SK-N-SH treated with all-trans-retinoic acid at 6 μM for 48 hours (cell line): ENCODE measurements at regions not wholly inside any gene's neighbourhood (a gene's known extent, or its start where the extent isn't known, plus 50 kb on each side); places are given as distances from the start of the nearest gene placed in this dataset.

Experiments
- ATAC-seq: fragments of 200-7000 bp; cut with Tn5 transposase; 3 replicates; pipeline ENCODE4 v1.9.1; 2020; ENCODE audit warnings: mild to moderate bottlenecking, moderate library complexity
- ARNTL ChIP-seq: fragments of 450-650 bp; formaldehyde crosslinking; IDR thresholded peaks from 2 replicates; pipeline ENCODE4 v1.5.0; 2020; ENCODE audit warnings: low read depth, mild to moderate bottlenecking, moderate library complexity, borderline replicate concordance
- BACH2 ChIP-seq: fragments of 250-450 bp; sonication (Bioruptor Pico); IDR thresholded peaks from 2 replicates; pipeline ENCODE4 v1.9.0; 2021; ENCODE audit warnings: mild to moderate bottlenecking, borderline replicate concordance
- CSDC2 ChIP-seq: fragments of 250-450 bp; sonication (Bioruptor Pico); IDR thresholded peaks from 2 replicates; pipeline ENCODE4 v1.5.0; 2020; ENCODE audit warnings: mild to moderate bottlenecking, moderate library complexity
- ESRRG ChIP-seq: fragments of 250-450 bp; sonication (Bioruptor Pico); IDR thresholded peaks from 2 replicates; pipeline ENCODE4 v1.6.1; 2021; ENCODE audit warnings: mild to moderate bottlenecking
- GLIS3 ChIP-seq: fragments of 250-450 bp; sonication (Bioruptor Pico); IDR thresholded peaks from 2 replicates; pipeline ENCODE4 v1.5.0; 2020; ENCODE audit warnings: mild to moderate bottlenecking, moderate library complexity
- ISL1 ChIP-seq: fragments of 250-450 bp; sonication (Bioruptor Pico); IDR thresholded peaks from 2 replicates; pipeline ENCODE4 v2.1.2; 2022; ENCODE audit warnings: mild to moderate bottlenecking, moderate library complexity
- OSR1 ChIP-seq: fragments of 250-450 bp; sonication (Bioruptor Pico); IDR thresholded peaks from 2 replicates; pipeline ENCODE4 v1.8.0; 2022; ENCODE audit warnings: moderate library complexity, mild to moderate bottlenecking, inconsistent platforms
- POU6F1 ChIP-seq: fragments of 250-450 bp; sonication (Bioruptor Pico); IDR thresholded peaks from 2 replicates; pipeline ENCODE4 v1.8.0; 2021; ENCODE audit warnings: low read depth, mild to moderate bottlenecking, moderate library complexity, borderline replicate concordance
- PPARA ChIP-seq: fragments of 250-450 bp; sonication (Bioruptor Pico); IDR thresholded peaks from 2 replicates; pipeline ENCODE4 v1.5.0; 2020; ENCODE audit warnings: mild to moderate bottlenecking, borderline replicate concordance
- RARB ChIP-seq: fragments of 250-450 bp; sonication (Bioruptor Pico); IDR thresholded peaks from 2 replicates; pipeline ENCODE4 v1.8.0; 2021; ENCODE audit warnings: mild to moderate bottlenecking, moderate library complexity
- SNAI2 ChIP-seq: fragments of 250-450 bp; sonication (Bioruptor Pico); IDR thresholded peaks from 2 replicates; pipeline ENCODE4 v1.5.0; 2020; ENCODE audit warnings: mild to moderate bottlenecking, moderate library complexity
- TCF4 ChIP-seq: fragments of 250-450 bp; sonication (Bioruptor Pico); IDR thresholded peaks from 2 replicates; pipeline ENCODE4 v1.8.0; 2021; ENCODE audit warnings: mild to moderate bottlenecking, moderate library complexity, borderline replicate concordance
- TOX ChIP-seq: fragments of 250-450 bp; sonication (Bioruptor Pico); IDR thresholded peaks from 2 replicates; pipeline ENCODE4 v1.8.0; 2021; ENCODE audit warnings: mild to moderate bottlenecking, moderate library complexity, borderline replicate concordance
- TSHZ2 ChIP-seq: fragments of 250-450 bp; sonication (Bioruptor Pico); IDR thresholded peaks from 2 replicates; pipeline ENCODE4 v1.5.0; 2020; ENCODE audit warnings: mild to moderate bottlenecking, moderate library complexity
- ZC3H10 ChIP-seq: fragments of 250-450 bp; sonication (Bioruptor Pico); IDR thresholded peaks from 2 replicates; pipeline ENCODE4 v1.5.1; 2021; ENCODE audit warnings: mild to moderate bottlenecking, moderate library complexity
- ZFP3 ChIP-seq: fragments of 250-450 bp; sonication (Bioruptor Pico); IDR thresholded peaks from 2 replicates; pipeline ENCODE4 v1.5.0; 2020; ENCODE audit warnings: mild to moderate bottlenecking, moderate library complexity
- ZFP30 ChIP-seq: fragments of 450-650 bp; formaldehyde crosslinking; IDR thresholded peaks from 2 replicates; pipeline ENCODE4 v1.5.0; 2022; ENCODE audit warnings: mild to moderate bottlenecking, moderate library complexity
- ZNF565 ChIP-seq: fragments of 450-650 bp; formaldehyde crosslinking; conservative IDR thresholded peaks from 2 replicates; pipeline ENCODE4 v1.5.0; 2020; ENCODE audit warnings: low read depth, mild to moderate bottlenecking, moderate library complexity
- ZNF8 ChIP-seq: fragments of 450-650 bp; formaldehyde crosslinking; IDR thresholded peaks from 2 replicates; pipeline ENCODE4 v1.5.0; 2020; ENCODE audit warnings: mild to moderate bottlenecking, moderate library complexity
- TF ChIP-seq, protein P1 (sequence below): fragments of 250-450 bp; sonication (Bioruptor Pico); IDR thresholded peaks from 2 replicates; pipeline ENCODE4 v1.5.1; 2021; ENCODE audit warnings: mild to moderate bottlenecking, moderate library complexity
- TF ChIP-seq, protein P2 (sequence below): fragments of 250-450 bp; sonication (Bioruptor Pico); IDR thresholded peaks from 2 replicates; pipeline ENCODE4 v1.5.1; 2020; ENCODE audit warnings: low read depth, mild to moderate bottlenecking, moderate library complexity
- TF ChIP-seq, protein P3 (sequence below): fragments of 250-450 bp; sonication (Bioruptor Pico); IDR thresholded peaks from 2 replicates; pipeline ENCODE4 v1.8.0; 2020; ENCODE audit warnings: mild to moderate bottlenecking, moderate library complexity, borderline replicate concordance

GRCh38 chr4:185862340-185862739 lies 50.3 kb upstream of the SORBS2 start:
- no peak for ATAC-seq
- TF ChIP-seq ISL1: no peak
- no peak for TF ChIP-seq ZNF8 (CRISPR knock-in tag)
- TF ChIP-seq SNAI2 (CRISPR knock-in tag): no peak
- no peak for TF ChIP-seq CSDC2
- TF ChIP-seq TCF4 (CRISPR knock-in tag): no peak
- no peak for TF ChIP-seq ZFP30 (CRISPR knock-in tag)
- TF ChIP-seq ARNTL (CRISPR knock-in tag): no peak
- TF ChIP-seq, protein P1, sequence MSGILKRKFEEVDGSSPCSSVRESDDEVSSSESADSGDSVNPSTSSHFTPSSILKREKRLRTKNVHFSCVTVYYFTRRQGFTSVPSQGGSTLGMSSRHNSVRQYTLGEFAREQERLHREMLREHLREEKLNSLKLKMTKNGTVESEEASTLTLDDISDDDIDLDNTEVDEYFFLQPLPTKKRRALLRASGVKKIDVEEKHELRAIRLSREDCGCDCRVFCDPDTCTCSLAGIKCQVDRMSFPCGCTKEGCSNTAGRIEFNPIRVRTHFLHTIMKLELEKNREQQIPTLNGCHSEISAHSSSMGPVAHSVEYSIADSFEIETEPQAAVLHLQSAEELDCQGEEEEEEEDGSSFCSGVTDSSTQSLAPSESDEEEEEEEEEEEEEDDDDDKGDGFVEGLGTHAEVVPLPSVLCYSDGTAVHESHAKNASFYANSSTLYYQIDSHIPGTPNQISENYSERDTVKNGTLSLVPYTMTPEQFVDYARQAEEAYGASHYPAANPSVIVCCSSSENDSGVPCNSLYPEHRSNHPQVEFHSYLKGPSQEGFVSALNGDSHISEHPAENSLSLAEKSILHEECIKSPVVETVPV (CRISPR knock-in tag): no peak
- no peak for TF ChIP-seq TOX
- TF ChIP-seq, protein P2, sequence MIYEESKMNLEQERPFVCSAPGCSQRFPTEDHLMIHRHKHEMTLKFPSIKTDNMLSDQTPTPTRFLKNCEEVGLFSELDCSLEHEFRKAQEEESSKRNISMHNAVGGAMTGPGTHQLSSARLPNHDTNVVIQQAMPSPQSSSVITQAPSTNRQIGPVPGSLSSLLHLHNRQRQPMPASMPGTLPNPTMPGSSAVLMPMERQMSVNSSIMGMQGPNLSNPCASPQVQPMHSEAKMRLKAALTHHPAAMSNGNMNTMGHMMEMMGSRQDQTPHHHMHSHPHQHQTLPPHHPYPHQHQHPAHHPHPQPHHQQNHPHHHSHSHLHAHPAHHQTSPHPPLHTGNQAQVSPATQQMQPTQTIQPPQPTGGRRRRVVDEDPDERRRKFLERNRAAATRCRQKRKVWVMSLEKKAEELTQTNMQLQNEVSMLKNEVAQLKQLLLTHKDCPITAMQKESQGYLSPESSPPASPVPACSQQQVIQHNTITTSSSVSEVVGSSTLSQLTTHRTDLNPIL (CRISPR knock-in tag): no peak
- TF ChIP-seq ZFP3 (CRISPR knock-in tag): no peak
- TF ChIP-seq TSHZ2 (CRISPR knock-in tag): no peak
- TF ChIP-seq GLIS3: no peak
- no peak for TF ChIP-seq OSR1
- TF ChIP-seq PPARA (CRISPR knock-in tag): no peak
- TF ChIP-seq ESRRG (CRISPR knock-in tag): no peak
- no peak for TF ChIP-seq ZC3H10 (CRISPR knock-in tag)
- TF ChIP-seq RARB (CRISPR knock-in tag): no peak
- TF ChIP-seq ZNF565: no peak

GRCh38 chr4:185863946-185864345 lies 52.0 kb upstream of the SORBS2 start:
- TF ChIP-seq TOX (no peak), TCF4 (CRISPR knock-in tag) (0 out of 2 replicates have a peak, but pooled peaks have one; percentile 14)
- TF ChIP-seq, protein P1 (CRISPR knock-in tag): no peak
- TF ChIP-seq, protein P3, sequence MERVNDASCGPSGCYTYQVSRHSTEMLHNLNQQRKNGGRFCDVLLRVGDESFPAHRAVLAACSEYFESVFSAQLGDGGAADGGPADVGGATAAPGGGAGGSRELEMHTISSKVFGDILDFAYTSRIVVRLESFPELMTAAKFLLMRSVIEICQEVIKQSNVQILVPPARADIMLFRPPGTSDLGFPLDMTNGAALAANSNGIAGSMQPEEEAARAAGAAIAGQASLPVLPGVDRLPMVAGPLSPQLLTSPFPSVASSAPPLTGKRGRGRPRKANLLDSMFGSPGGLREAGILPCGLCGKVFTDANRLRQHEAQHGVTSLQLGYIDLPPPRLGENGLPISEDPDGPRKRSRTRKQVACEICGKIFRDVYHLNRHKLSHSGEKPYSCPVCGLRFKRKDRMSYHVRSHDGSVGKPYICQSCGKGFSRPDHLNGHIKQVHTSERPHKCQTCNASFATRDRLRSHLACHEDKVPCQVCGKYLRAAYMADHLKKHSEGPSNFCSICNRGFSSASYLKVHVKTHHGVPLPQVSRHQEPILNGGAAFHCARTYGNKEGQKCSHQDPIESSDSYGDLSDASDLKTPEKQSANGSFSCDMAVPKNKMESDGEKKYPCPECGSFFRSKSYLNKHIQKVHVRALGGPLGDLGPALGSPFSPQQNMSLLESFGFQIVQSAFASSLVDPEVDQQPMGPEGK (CRISPR knock-in tag): no peak
- ATAC-seq: no peak

GRCh38 chr4:185865901-185866328 lies 53.9 kb upstream of the SORBS2 start:
- peak; percentile 55 for ATAC-seq
- TF ChIP-seq, protein P2 (CRISPR knock-in tag): no peak
- TF ChIP-seq RARB (CRISPR knock-in tag): no peak
- no peak for TF ChIP-seq ZNF8 (CRISPR knock-in tag)
- no peak for TF ChIP-seq PPARA (CRISPR knock-in tag)
- TF ChIP-seq, protein P1 (CRISPR knock-in tag): no peak
- no peak for TF ChIP-seq BACH2 (CRISPR knock-in tag)
- TF ChIP-seq ARNTL (CRISPR knock-in tag): no peak
- TF ChIP-seq OSR1: no peak
- TF ChIP-seq TOX: no peak
- TF ChIP-seq POU6F1 (CRISPR knock-in tag): no peak
- TF ChIP-seq, protein P3 (CRISPR knock-in tag): no peak
- no peak for TF ChIP-seq ZFP3 (CRISPR knock-in tag)
- TF ChIP-seq ZC3H10 (CRISPR knock-in tag): no peak
